ENCODE measurements at regions not wholly inside any gene's neighbourhood (a gene's known extent, or its start where the extent isn't known, plus 50 kb on each side); places are given as distances from the start of the nearest gene placed in this dataset.

DNA sequence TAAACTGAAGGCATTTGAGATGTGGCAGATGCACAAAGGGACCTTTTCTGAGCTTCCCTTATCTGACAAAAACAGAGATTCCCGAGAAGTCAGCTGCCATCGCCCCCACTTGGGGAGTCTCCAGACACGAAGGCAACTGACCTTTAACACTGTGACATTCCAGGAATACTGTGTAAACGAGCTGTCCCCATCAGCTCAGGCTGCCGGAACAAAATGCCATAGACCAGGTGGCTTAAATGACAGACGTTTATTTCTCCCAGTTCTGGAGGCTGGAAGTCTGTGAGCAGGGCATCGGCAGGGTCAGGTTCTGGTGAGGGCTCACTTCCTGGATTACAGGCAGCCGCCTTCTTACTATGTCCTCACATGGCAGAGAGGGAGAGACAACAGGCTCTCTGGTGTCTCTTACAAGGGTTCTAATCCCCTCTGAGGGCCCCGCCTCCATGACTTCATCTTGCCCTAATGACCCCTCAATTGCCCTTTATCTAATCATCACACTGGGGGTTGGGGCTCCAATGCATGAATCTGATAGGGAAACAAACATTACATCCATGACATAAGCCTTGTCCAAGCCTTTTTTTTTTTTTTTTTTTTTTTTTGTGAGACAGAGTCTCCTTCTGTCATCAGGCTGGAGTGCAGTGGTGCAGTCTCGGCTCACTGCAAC is 178.5 kb upstream of the RPL38 start:
- CTCF ChIA-PET: interaction anchor here (1.1 kb wide), 1 partner anchor 9 kb away, joined by 3 read pairs; no protein-coding TSS in a partner anchor
- POLR2A ChIA-PET: no interaction called here
- TF ChIP-seq, protein P1, sequence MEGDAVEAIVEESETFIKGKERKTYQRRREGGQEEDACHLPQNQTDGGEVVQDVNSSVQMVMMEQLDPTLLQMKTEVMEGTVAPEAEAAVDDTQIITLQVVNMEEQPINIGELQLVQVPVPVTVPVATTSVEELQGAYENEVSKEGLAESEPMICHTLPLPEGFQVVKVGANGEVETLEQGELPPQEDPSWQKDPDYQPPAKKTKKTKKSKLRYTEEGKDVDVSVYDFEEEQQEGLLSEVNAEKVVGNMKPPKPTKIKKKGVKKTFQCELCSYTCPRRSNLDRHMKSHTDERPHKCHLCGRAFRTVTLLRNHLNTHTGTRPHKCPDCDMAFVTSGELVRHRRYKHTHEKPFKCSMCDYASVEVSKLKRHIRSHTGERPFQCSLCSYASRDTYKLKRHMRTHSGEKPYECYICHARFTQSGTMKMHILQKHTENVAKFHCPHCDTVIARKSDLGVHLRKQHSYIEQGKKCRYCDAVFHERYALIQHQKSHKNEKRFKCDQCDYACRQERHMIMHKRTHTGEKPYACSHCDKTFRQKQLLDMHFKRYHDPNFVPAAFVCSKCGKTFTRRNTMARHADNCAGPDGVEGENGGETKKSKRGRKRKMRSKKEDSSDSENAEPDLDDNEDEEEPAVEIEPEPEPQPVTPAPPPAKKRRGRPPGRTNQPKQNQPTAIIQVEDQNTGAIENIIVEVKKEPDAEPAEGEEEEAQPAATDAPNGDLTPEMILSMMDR (IDR thresholded peaks at IDR 0.05; ENCODE audit: control extremely low read depth, extremely low read depth, low read depth, missing control alignments): no peak
- DNase-seq (ENCODE audit: extremely low spot score): no peak

DNA sequence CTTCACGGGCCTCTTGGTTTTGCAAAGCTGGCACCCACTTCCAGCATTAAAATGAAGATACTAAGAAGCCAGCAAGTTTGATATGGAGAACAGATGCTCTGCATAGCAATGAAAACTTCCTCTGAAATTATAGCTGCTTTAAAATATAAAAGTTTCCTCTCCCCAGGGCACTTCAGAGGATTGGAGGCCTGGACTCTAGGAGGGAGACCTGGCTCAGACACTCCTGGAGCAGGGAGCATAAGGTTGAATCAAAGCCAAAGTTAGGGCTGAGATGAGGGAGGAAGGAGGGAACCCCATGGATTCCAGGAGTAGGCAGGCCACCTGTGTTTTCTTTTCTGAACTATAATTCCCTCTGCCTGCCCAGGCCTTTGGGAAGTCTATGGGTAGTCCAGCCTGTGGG is 176.0 kb upstream of the RPL38 start:
- CTCF ChIA-PET: no interaction called here
- POLR2A ChIA-PET: no interaction called here
- DNase-seq (ENCODE audit: extremely low spot score): no peak
- TF ChIP-seq, protein P1 (IDR thresholded peaks at IDR 0.05; ENCODE audit: control extremely low read depth, extremely low read depth, low read depth, missing control alignments): no peak

GRCh38 chr17:74028354-74029116 is 174.9 kb upstream of the RPL38 start:
- CTCF ChIA-PET: no interaction called here
- TF ChIP-seq, protein P1 (IDR thresholded peaks at IDR 0.05; ENCODE audit: control extremely low read depth, extremely low read depth, low read depth, missing control alignments): no peak
- no peak for DNase-seq (ENCODE audit: extremely low spot score)
- POLR2A ChIA-PET: no interaction called here

DNA sequence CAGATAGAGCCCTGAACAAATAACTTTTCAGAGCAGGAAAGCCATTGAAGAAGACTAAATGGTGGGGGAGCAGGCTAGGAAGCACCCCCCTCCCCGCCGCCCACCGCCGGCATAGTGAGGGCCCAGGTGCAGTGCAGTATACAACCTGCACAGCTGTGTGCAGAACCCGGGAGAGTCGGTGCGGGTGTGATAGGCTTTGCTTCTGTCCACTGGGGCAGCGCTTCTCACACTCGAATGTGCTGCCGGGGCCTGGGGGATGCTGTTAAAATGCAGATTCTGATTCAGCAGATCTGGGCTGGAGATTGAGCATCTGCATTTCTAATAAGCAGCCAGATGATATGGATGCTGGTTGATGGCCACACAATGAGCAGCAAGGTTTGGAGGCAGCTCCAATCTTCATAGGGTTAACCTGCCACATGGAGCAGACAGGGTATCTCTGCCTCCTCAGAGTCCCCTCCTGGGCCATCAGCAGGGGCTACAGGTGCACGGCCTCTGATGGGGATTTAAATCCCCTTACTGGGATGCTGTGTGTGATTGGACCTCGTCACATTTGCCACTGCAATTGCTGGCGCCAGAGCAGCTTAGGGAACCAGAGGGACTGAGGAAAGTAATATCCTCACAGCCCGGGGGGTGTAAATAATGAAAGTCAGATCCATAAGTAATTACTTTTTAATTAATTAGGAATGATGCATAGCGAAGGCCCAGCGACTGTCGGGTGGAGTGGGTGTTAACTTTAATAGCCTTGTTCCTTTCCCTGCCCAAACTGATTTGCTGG is 172.0 kb upstream of the RPL38 start:
- CTCF ChIA-PET: no interaction called here
- no peak for DNase-seq (ENCODE audit: extremely low spot score)
- TF ChIP-seq, protein P1 (IDR thresholded peaks at IDR 0.05; ENCODE audit: control extremely low read depth, extremely low read depth, low read depth, missing control alignments): no peak
- POLR2A ChIA-PET: no interaction called here

DNA sequence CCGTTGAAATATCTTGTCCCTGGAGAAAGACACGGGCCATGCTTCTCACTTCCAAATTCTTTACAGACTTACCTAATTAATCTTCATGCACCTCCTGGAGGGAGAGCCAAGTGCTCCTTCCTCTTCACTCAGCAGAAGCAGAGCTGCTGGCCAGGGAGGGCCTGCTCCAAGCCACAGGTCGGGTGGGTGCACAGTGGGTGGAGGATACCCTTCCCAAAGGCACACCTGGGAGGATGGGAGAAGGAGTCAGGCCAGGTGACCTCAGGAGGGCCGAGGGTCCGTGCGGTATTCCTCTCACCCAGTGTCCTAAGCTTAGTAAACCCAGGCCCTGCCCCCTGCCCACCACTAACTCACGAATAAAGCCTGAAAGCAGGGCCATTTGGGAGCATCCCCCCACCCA is 171.3 kb upstream of the RPL38 start:
- TF ChIP-seq, protein P1 (IDR thresholded peaks at IDR 0.05; ENCODE audit: control extremely low read depth, extremely low read depth, low read depth, missing control alignments): no peak
- ChIA-PET CTCF (no interaction called here), POLR2A (no interaction called here)
- no peak for DNase-seq (ENCODE audit: extremely low spot score)

DNA sequence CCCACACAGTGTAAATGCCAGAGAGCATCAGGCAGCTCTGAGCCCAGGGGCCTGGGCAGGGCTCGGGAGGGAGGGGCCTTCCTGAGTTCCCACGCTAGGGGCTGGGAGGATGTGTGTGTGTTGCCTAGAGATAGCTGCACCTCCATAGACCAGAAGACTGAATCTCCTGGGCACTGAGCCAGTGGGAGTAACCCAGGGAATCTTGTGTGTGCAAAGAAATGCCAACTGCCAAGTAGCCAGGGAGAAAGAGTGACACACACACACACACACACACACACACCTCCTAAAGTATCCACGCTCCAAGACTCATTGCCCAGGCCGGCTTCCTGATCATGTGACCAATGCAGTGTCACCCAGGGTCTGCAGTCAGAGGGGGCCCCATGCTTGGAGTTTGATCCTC is 166.2 kb upstream of the RPL38 start:
- DNase-seq (ENCODE audit: extremely low spot score): no peak
- POLR2A ChIA-PET: no interaction called here
- TF ChIP-seq, protein P1 (IDR thresholded peaks at IDR 0.05; ENCODE audit: control extremely low read depth, extremely low read depth, low read depth, missing control alignments): no peak
- CTCF ChIA-PET: no interaction called here

Data from GM10248 (cell line).